GM12878 (cell line): ENCODE measurements at regions not wholly inside any gene's neighbourhood (a gene's known extent, or its start where the extent isn't known, plus 50 kb on each side); places are given as distances from the start of the nearest gene placed in this dataset.

ENCODE experiments used
- CTCF ChIP-seq, 3 experiments: IDR thresholded peaks in 2 of 3; conservative IDR thresholded peaks in 1 of 3; 2 replicates each; pipeline ENCODE4 v1.5.1; 2011; ENCODE audit warnings: low read depth in 3 of 3, low read length in 3 of 3, mild to moderate bottlenecking in 3 of 3, control low read depth in 2 of 3, moderate library complexity in 2 of 3, inconsistent platforms in 1 of 3, mixed read lengths in 1 of 3; ENCODE audit not compliant: control insufficient read depth in 2 of 3, insufficient read depth in 1 of 3; ENCODE audit errors: extremely low read depth in 1 of 3
- EP300 ChIP-seq, 2 experiments: fragments of 150-350 bp in 1 of 2; IDR thresholded peaks; 2 replicates each; pipeline ENCODE4 v1.6.1; 2011 to 2012; ENCODE audit warnings: low read depth in 2 of 2, low read length in 2 of 2, borderline replicate concordance in 1 of 2, improper control_type of control experiment in 1 of 2, inconsistent platforms in 1 of 2; ENCODE audit not compliant: control insufficient read depth in 1 of 2
- FOXK2 ChIP-seq: fragments of 450-650 bp; IDR thresholded peaks from 2 replicates; pipeline ENCODE4 v1.6.1; 2017; ENCODE audit warnings: mild to moderate bottlenecking, moderate library complexity
- TCF3 ChIP-seq: IDR thresholded peaks from 2 replicates; pipeline ENCODE4 v1.6.1; 2012; ENCODE audit warnings: low read depth, mild to moderate bottlenecking, low read length, borderline replicate concordance; ENCODE audit not compliant: insufficient read depth
- ZNF622 ChIP-seq: fragments of 450-650 bp; IDR thresholded peaks from 2 replicates; pipeline ENCODE4 v1.6.1; 2017; ENCODE audit warnings: mild to moderate bottlenecking, inconsistent platforms

- TF ChIP-seq EP300 (IDR thresholded peaks at IDR 0.05; ENCODE audit: borderline replicate concordance in 1 of 2, control insufficient read depth in 1 of 2, low read depth in 2 of 2, low read length in 2 of 2) (no peak), ZNF622 (no peak), FOXK2 (no peak), CTCF (IDR thresholded peaks at IDR 0.05 in 2 of 3, conservative IDR thresholded peaks at IDR 0.05 in 1 of 3; ENCODE audit: control insufficient read depth in 2 of 3, extremely low read depth in 1 of 3, insufficient read depth in 1 of 3, low read depth in 3 of 3, low read length in 3 of 3) (no peak), TCF3 (no peak)
Measured at GRCh38 chr2:183597841-183598240, 473.6 kb downstream of the NUP35 start.
